ENCODE measurements at regions not wholly inside any gene's neighbourhood (a gene's known extent, or its start where the extent isn't known, plus 50 kb on each side); places are given as distances from the start of the nearest gene placed in this dataset.

GRCh38 chr6:3630258-3630835 is 121.2 kb downstream of the PXDC1 start:
- no peaks in the 10 kb centered on the region for H3K9me2 ChIP-seq
- no peak overlapping the region for H2AFZ ChIP-seq (ENCODE audit: low read depth)
- ChIA-PET CTCF (no interaction called here), POLR2A (no interaction called here)
- no peaks in the 10 kb centered on the region for H3F3A ChIP-seq (replicated peaks; ENCODE audit: insufficient read depth)
- no peak overlapping the region for H3K4me3 ChIP-seq (ENCODE audit: low read depth in 2 of 2, low read length in 1 of 2)
- no peaks in the 10 kb centered on the region for H4K20me1 ChIP-seq (ENCODE audit: insufficient read depth)
- no peaks in the 10 kb centered on the region for H3K9me3 ChIP-seq
- no peak overlapping the region for H3K4me2 ChIP-seq
- H3K79me2 ChIP-seq (ENCODE audit: insufficient read depth): no peaks in the 10 kb centered on the region
- 55% methylated on average over 4 of the region's 4 CpGs for WGBS (ENCODE audit: low lambda C conversion rate)
- DNase-seq: no peak
- H3K4me1 ChIP-seq (ENCODE audit: control insufficient read depth in 1 of 2, insufficient read depth in 2 of 2, low read depth in 1 of 2, low read length in 1 of 2): no peaks in the 10 kb centered on the region
- peaks cover 50% of the 10 kb centered on the region for H3K27me3 ChIP-seq (ENCODE audit: insufficient read depth)
- no peak overlapping the region for H3K27ac ChIP-seq (ENCODE audit: low read depth in 2 of 2, low read length in 1 of 2)
- H3K9ac ChIP-seq: no peak overlapping the region
- no peak for TF ChIP-seq ZBTB33 (IDR thresholded peaks at IDR 0.05; ENCODE audit: borderline replicate concordance, low read depth)
- no peak for TF ChIP-seq TEAD4 (IDR thresholded peaks at IDR 0.05; ENCODE audit: borderline replicate concordance, insufficient read depth)
- no peak for TF ChIP-seq REST (IDR thresholded peaks at IDR 0.05; ENCODE audit: low read depth, low read length)
- no peak for TF ChIP-seq CHD2 (IDR thresholded peaks at IDR 0.05; ENCODE audit: low read length, partially characterized antibody)
- TF ChIP-seq USF1 (IDR thresholded peaks at IDR 0.05; ENCODE audit: borderline replicate concordance, low read depth): no peak
- no peak for TF ChIP-seq RAD21 (IDR thresholded peaks at IDR 0.05; ENCODE audit: low read length)
- no peak for TF ChIP-seq CTCF (IDR thresholded peaks at IDR 0.05)
- H3K36me3 ChIP-seq (replicated peaks in 1 of 2; ENCODE audit: control insufficient read depth in 1 of 2, insufficient read depth in 2 of 2, low read length in 1 of 2): no peaks in the 10 kb centered on the region

Data from SK-N-SH (cell line).